Heart left ventricle (tissue), 13 donors: ENCODE measurements at regions not wholly inside any gene's neighbourhood (a gene's known extent, or its start where the extent isn't known, plus 50 kb on each side); places are given as distances from the start of the nearest gene placed in this dataset.

ENCODE experiments used
- POLR2A ChIP-seq, 2 donors: fragments of 450-650 bp; IDR thresholded peaks; one replicate each; pipeline ENCODE4 v1.6.1; 2017; ENCODE audit warnings: antibody characterized with exemption in 2 of 2, mild to moderate bottlenecking in 2 of 2, moderate library complexity in 2 of 2
- TF ChIP-seq, protein P1 (sequence below), 12 donors: fragments of 200-600 bp; sonication (generic) in 4 of 12; IDR thresholded peaks; one replicate each; pipeline versions ENCODE4 v1.5.0 to v1.8.0; 2018 to 2022; ENCODE audit warnings: antibody characterized with exemption in 12 of 12, mild to moderate bottlenecking in 5 of 12
- donor health status: ischemic (EF 13 %, LVEDD 7.1; RV severe dilation, severe dysfunction).
- donor health status: DM: no; HTN: yes; CAD: no.
- donor health status: DM: no; HTN: no; CAD: no.
- donor health status: ischemic (EF 25% LVEDD 6.9; RV normal size, moderate dysfunction).
- donor health status: ischemic (EF 25% LVEDD 5.7; RV mildly dilated, moderate dysfunction).
- donor health status: ischemic (EF 35%, LVEDD 5.7; RV mildly dilated, moderate dysfunction).
- donor health status: nonischemic (EF 11% LVEDD 7.7; RV severe dilation, severe dysfunction).
- donor health status: DM: yes; HTN: yes; CAD: no.
- donor health status: PGD.
- donor health status: ischemic (EF 29% LVEDD 5.4; RV normal size, mild dysfunction).
- donor health status: nonischemic (EF 23%, LVEDD 6.1; RV moderate dilation, normal function).

DNA sequence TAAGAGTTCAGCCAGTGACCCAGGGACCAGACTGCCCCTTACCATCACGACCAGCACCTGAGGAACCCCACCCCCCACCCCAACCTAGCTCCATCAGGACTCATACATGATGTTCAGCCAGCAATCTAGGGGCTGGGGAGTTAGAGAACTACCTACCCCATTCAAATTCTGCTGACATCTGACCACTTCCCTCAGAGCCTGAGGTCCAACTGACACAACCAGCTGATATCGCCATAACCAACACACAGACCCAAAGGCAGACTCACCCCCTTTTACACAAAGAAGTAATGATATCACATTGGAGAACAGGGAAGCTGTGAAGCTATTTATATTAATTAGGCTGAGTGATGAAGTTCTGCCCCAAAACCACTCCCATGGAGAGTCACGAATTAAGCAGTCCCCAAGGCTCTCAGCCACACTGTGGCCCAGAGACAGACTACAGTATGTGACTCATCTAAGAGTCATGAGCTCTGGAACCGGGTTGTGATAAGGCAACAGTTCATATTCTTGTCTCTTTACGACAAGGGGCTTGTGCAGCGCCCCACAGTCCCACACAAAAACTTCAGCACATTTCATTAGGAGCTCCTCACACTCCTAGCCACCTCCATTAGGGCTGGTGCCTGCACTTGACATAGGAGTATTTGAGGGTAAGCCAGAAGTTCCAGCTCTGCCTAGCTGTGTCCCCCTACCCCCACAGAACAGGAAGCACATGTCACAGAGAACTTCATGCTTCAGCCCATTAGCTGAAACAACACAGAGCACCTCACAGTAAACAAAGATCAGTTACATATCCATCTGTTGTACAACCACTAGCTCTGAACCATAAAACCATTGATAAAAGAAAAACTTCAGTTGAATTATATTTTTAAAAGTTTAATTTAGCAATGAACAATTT is 184.7 kb upstream of the ZCCHC13 start:
- TF ChIP-seq, protein P1, sequence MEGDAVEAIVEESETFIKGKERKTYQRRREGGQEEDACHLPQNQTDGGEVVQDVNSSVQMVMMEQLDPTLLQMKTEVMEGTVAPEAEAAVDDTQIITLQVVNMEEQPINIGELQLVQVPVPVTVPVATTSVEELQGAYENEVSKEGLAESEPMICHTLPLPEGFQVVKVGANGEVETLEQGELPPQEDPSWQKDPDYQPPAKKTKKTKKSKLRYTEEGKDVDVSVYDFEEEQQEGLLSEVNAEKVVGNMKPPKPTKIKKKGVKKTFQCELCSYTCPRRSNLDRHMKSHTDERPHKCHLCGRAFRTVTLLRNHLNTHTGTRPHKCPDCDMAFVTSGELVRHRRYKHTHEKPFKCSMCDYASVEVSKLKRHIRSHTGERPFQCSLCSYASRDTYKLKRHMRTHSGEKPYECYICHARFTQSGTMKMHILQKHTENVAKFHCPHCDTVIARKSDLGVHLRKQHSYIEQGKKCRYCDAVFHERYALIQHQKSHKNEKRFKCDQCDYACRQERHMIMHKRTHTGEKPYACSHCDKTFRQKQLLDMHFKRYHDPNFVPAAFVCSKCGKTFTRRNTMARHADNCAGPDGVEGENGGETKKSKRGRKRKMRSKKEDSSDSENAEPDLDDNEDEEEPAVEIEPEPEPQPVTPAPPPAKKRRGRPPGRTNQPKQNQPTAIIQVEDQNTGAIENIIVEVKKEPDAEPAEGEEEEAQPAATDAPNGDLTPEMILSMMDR (IDR thresholded peaks at IDR 0.05), result no peak
- no peak for TF ChIP-seq POLR2A (IDR thresholded peaks at IDR 0.05)
